DND-41 (cell line): ENCODE measurements at regions not wholly inside any gene's neighbourhood (a gene's known extent, or its start where the extent isn't known, plus 50 kb on each side); places are given as distances from the start of the nearest gene placed in this dataset.

Experiments
- ATAC-seq: fragments of 200-7000 bp; cut with Tn5 transposase; 3 replicates; pipeline ENCODE4 v1.9.1; 2021; ENCODE audit warnings: low read depth; ENCODE audit not compliant: insufficient read depth
- DNase-seq: peaks from one replicate; pipeline ENCODE4 v3.0.0-alpha.2; 2020
- H2AFZ ChIP-seq: 2 replicates; pipeline ENCODE4 v1.6.0; 2012; ENCODE audit warnings: low read depth, low read length
- H3K27ac ChIP-seq: 2 replicates; pipeline ENCODE4 v1.5.1; 2012; ENCODE audit warnings: low read length, inconsistent platforms
- H3K27me3 ChIP-seq: fragments of 200-600 bp; sonication (generic); 2 replicates; pipeline ENCODE4 v1.6.0; 2012; ENCODE audit warnings: low read length, mild to moderate bottlenecking, inconsistent platforms; ENCODE audit not compliant: insufficient read depth, poor library complexity
- H3K36me3 ChIP-seq: 2 replicates; pipeline ENCODE4 v1.5.1; 2012; ENCODE audit warnings: low read length, inconsistent platforms; ENCODE audit not compliant: insufficient read depth
- H3K4me1 ChIP-seq: 2 replicates; pipeline ENCODE4 v1.5.1; 2012; ENCODE audit warnings: mild to moderate bottlenecking, low read length; ENCODE audit not compliant: insufficient read depth
- H3K4me2 ChIP-seq: 2 replicates; pipeline ENCODE4 v1.6.0; 2012; ENCODE audit warnings: mild to moderate bottlenecking, moderate library complexity, low read length, inconsistent platforms; ENCODE audit not compliant: insufficient read depth
- H3K4me3 ChIP-seq, 2 experiments: fragments of 200-600 bp in 1 of 2; shearing (Covaris generic) in 1 of 2; 2 replicates each; pipeline ENCODE4 v1.5.1; 2012 to 2016; ENCODE audit warnings: inconsistent platforms in 2 of 2, low read length in 2 of 2, mild to moderate bottlenecking in 2 of 2, low read depth in 1 of 2, moderate library complexity in 1 of 2
- H3K79me2 ChIP-seq: 2 replicates; pipeline ENCODE4 v1.6.0; 2012; ENCODE audit warnings: low read length, inconsistent platforms; ENCODE audit not compliant: insufficient read depth
- H3K9ac ChIP-seq: 2 replicates; pipeline ENCODE4 v1.6.0; 2012; ENCODE audit warnings: low read depth, mild to moderate bottlenecking, inconsistent platforms, low read length, moderate library complexity
- H3K9me3 ChIP-seq: 2 replicates; pipeline ENCODE4 v1.5.1; 2012; ENCODE audit warnings: low read length, moderate library complexity, mild to moderate bottlenecking, inconsistent platforms; ENCODE audit not compliant: insufficient read depth, severe bottlenecking
- H4K20me1 ChIP-seq: 2 replicates; pipeline ENCODE4 v1.6.0; 2012; ENCODE audit warnings: low read length; ENCODE audit not compliant: insufficient read depth
- EZH2 ChIP-seq: IDR thresholded peaks from 3 replicates; pipeline ENCODE4 v1.6.1; 2012; ENCODE audit warnings: borderline replicate concordance, low read depth, mild to moderate bottlenecking, moderate library complexity, low read length, inconsistent platforms; ENCODE audit not compliant: severe bottlenecking
- TF ChIP-seq, protein P1 (sequence below): IDR thresholded peaks from 2 replicates; pipeline ENCODE4 v1.5.1; 2012; ENCODE audit warnings: borderline replicate concordance, low read length, moderate library complexity, mild to moderate bottlenecking; ENCODE audit not compliant: poor library complexity, severe bottlenecking; ENCODE audit errors: extremely low read depth

DNA sequence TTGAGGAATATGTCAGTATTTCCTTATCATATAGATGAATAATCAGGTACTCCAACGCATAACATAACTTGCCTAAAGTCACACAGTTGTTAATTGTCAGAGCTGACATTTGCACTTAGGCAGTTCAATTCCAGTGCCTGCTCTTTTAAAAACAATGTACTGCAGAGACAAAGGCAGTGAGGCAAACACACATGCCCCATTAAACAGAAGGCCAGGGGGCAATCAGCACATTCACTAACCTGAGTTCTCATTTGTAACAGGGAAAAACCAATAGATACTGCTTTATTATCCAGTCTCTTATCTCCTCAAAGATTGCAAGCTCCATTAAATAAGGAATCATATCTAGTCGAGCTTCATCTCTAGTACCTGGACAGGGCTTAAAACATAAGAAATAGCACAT lies 1017.4 kb downstream of the SQOR start:
- no peak for ATAC-seq

DNA sequence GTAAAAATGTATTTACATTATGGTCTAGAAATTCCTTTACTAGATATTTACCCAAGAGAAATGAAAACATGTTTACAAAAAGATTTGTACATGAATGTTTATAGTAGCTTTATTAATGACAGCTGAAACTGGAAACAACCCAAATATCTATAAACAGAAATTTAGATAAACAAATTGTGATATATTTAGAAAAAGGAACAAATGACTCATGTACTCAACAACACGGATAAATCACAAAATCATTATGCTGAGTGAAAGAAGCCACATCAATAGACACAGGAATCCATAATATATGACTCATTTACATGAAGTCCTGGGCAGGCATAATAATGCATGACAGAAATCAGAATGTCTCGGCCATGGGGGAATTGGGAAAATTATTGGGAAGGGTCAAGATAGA lies 1020.2 kb downstream of the SQOR start:
- Histone ChIP-seq H3K27ac (no peak overlapping the region), H3K4me1 (no peaks in the 10 kb centered on the region), H3K9ac (no peak overlapping the region), H3K79me2 (no peaks in the 10 kb centered on the region), H3K9me3 (no peaks in the 10 kb centered on the region), H3K27me3 (no peaks in the 10 kb centered on the region), H3K4me2 (no peak overlapping the region), H3K4me3 (no peak overlapping the region), H4K20me1 (no peaks in the 10 kb centered on the region), H2AFZ (no peak overlapping the region), H3K36me3 (no peaks in the 10 kb centered on the region)
- ATAC-seq = no peak
- no peak for DNase-seq
- no peak for TF ChIP-seq EZH2
- TF ChIP-seq, protein P1, sequence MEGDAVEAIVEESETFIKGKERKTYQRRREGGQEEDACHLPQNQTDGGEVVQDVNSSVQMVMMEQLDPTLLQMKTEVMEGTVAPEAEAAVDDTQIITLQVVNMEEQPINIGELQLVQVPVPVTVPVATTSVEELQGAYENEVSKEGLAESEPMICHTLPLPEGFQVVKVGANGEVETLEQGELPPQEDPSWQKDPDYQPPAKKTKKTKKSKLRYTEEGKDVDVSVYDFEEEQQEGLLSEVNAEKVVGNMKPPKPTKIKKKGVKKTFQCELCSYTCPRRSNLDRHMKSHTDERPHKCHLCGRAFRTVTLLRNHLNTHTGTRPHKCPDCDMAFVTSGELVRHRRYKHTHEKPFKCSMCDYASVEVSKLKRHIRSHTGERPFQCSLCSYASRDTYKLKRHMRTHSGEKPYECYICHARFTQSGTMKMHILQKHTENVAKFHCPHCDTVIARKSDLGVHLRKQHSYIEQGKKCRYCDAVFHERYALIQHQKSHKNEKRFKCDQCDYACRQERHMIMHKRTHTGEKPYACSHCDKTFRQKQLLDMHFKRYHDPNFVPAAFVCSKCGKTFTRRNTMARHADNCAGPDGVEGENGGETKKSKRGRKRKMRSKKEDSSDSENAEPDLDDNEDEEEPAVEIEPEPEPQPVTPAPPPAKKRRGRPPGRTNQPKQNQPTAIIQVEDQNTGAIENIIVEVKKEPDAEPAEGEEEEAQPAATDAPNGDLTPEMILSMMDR = no peak

More for the DNA sequence above, 1017.4 kb downstream of the SQOR start:
- Histone ChIP-seq H3K4me2 (no peak overlapping the region), H3K9ac (no peak overlapping the region), H3K4me1 (no peaks in the 10 kb centered on the region), H4K20me1 (no peaks in the 10 kb centered on the region), H3K27ac (no peak overlapping the region), H3K4me3 (no peak overlapping the region), H3K79me2 (no peaks in the 10 kb centered on the region), H3K36me3 (no peaks in the 10 kb centered on the region), H2AFZ (no peak overlapping the region), H3K27me3 (no peaks in the 10 kb centered on the region), H3K9me3 (no peaks in the 10 kb centered on the region)
- TF ChIP-seq, protein P1 = no peak
- no peak for TF ChIP-seq EZH2
- no peak for DNase-seq

DNA sequence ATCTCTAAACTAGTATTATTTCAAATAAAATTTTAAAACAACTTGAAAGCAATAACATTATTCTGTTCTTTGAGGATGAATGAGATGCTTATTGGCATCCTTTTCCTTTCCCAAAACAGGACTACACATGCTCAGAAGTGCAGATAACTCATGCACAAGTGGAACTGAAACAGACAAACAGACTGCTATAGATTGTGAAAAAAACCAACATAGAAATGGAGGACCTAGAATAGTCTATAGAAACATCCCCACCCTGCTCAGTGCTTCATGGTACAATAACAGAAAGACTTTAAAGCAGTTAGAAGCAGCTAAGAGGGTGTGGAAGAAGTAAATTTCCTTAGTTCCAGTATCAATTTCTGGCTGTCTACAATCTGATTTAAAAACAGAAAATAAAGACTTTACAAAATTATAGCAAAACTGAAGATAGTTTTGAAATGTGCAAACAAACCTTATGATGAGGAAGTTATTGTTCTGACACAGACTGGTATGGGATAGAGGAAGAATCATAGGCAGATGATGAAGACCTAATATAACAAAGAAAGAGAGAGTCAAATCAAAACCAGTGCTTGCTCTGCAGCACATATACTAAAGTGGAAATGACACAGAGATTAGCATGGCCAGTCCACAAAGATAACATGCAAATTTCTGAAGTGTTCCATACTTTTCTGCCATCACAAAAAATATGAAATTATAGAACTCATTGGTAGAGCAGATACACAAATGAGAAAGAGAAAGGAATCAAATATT lies 1025.4 kb downstream of the SQOR start:
- TF ChIP-seq, protein P1 = no peak
- TF ChIP-seq EZH2 = no peak
- Histone ChIP-seq H3K36me3 (no peaks in the 10 kb centered on the region), H4K20me1 (no peaks in the 10 kb centered on the region), H3K4me2 (no peak overlapping the region), H3K9ac (no peak overlapping the region), H3K4me1 (no peaks in the 10 kb centered on the region), H3K79me2 (no peaks in the 10 kb centered on the region), H3K27ac (no peak overlapping the region), H3K4me3 (no peak overlapping the region), H3K27me3 (no peaks in the 10 kb centered on the region), H3K9me3 (no peaks in the 10 kb centered on the region), H2AFZ (no peak overlapping the region)
- DNase-seq (no peak), ATAC-seq (no peak)

DNA sequence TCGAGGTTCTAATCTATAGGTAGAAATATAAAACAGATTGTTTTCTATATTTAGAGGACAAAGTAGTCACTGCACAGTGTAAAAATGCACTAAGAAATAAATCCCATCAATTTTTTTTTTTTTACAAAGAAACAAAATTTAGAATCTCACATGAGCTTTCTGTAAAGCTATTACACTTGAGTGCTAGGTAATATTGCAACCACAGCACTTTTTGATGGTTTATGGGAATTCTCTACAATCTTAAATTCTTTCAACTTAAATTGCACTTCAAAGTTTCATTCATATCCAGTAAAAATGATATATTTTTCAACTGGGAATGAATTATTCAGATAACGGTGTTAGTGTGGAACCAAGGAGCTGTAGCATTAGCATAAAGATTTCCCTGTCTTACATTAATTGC lies 1035.4 kb downstream of the SQOR start:
- no peak overlapping the region for H3K4me3 ChIP-seq
- H3K9me3 ChIP-seq = no peaks in the 10 kb centered on the region
- H4K20me1 ChIP-seq = no peaks in the 10 kb centered on the region
- no peaks in the 10 kb centered on the region for H3K27me3 ChIP-seq
- H3K27ac ChIP-seq = no peak overlapping the region
- no peak overlapping the region for H2AFZ ChIP-seq
- TF ChIP-seq, protein P1 = no peak
- no peak for TF ChIP-seq EZH2
- ATAC-seq (no peak), DNase-seq (no peak)
- H3K4me2 ChIP-seq = no peak overlapping the region
- no peaks in the 10 kb centered on the region for H3K4me1 ChIP-seq
- H3K79me2 ChIP-seq = no peaks in the 10 kb centered on the region
- H3K9ac ChIP-seq = no peak overlapping the region
- H3K36me3 ChIP-seq = no peaks in the 10 kb centered on the region
